Frontal cortex (tissue), 3 donors: ENCODE measurements at regions not wholly inside any gene's neighbourhood (a gene's known extent, or its start where the extent isn't known, plus 50 kb on each side); places are given as distances from the start of the nearest gene placed in this dataset.
"Not testable (repeated sequence)": the region's sequence is repeated elsewhere in the genome, so short reads cannot be mapped to it uniquely, and the experiment has no call there.

Experiments
- DNase-seq, 2 donors: peaks; one replicate each; pipeline ENCODE4 v3.0.0; 2012; ENCODE audit warnings: low spot score in 2 of 2
- FAIRE-seq: peaks from 2 replicates; lab custom pipeline; 2012; peaks lifted over from hg19 to GRCh38; lab: Jason Lieb, UNC
- donor health status: control.
- donor health status: control.
- donor health status: control.

DNA sequence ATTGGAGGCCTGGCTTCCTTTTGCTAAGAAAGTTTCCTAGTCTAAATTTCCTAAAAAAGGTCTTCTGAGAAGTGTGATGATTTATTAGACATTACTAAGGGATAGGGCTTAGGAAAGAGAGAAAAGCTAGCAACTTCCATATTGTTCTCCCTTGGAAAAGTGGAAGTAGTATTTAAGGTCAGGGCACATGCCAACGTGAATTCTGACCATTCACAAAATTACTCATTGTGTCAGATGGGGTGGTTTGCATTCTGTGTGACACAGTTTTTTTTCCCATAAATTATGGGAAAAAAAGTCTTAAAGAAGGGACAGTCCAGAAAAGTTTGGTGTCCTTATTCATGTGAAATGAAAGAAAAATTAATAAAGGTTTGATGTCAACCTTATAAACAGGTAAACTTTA is 110.0 kb upstream of the ARRDC3 start:
- DNase-seq (no peak), FAIRE-seq (no peak)

DNA sequence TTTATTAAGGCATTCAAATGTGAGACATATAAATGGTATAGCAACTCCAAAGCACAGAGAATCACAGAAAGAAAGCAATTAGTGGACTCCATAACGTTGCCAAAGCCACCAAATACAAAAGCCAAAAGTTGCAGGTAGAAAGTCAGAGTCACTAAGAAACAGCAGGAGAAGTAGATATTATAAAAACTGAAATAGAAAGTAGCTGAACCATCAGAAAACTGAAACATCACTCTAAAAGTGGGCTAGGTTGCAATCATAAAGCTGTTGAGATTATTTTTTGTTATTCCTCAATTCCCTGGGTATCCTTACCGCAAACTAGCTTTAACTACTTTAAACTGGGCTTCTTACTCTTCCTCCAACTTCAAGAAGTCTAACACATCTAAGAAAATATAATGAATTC is 108.1 kb upstream of the ARRDC3 start:
- DNase-seq (no peak), FAIRE-seq (no peak)

DNA sequence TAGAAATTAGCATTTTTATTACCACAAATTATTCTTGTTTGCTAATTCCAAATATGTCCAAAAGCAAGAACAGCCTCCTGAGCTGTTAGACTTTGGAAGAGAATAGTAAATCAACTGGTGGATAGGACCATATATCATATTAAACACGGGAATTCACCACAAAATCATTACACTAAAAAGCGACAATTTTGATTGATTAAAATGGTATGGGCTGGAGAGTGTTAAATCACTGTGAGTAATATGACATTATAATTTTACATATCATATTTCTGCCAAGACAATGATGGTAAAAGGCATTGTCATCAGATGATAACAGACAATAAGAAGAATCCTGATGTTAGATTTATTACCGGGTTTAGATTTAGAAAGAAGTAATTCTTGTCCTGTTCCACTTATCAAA is 107.2 kb upstream of the ARRDC3 start:
- FAIRE-seq (no peak), DNase-seq (no peak)

DNA sequence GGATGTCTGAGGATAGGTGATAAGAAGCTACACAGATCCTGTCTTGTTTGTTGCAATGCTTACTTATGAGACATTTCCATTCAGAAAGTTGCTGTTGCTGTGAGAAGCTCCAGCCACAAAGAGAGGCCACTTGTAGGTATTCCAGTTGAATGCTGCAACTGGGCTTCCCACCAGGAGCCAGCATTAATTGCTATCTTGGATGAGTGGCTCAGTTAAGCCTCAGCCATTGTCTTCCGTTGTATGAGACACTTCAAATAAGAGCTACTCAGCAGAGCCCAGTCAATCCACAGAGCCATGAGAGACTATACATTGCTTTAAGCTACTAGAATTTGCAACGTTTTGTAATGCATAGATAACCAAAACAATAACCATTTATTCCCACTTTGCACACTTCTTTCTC is 104.3 kb upstream of the ARRDC3 start:
- no peak for DNase-seq
- no peak for FAIRE-seq

DNA sequence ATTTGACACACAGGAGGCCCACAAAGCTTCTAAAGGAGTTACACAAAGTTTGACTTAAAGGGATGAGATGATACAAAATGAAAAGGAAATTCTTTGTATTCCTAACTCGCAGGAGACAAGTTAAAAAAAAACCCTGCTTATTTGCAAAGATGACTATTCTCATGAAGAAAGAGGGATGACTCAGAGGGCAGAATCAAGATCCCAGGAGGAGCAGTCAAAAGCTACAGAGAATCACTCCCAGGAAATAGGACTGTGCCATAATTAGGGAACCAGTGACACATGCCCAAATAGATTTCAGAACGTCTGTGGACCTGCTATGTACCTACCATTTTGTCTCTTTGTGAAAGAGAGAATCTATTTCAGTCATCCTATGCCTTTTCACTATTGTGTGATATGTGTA is 103.5 kb upstream of the ARRDC3 start:
- no peak for DNase-seq
- FAIRE-seq: no peak

DNA sequence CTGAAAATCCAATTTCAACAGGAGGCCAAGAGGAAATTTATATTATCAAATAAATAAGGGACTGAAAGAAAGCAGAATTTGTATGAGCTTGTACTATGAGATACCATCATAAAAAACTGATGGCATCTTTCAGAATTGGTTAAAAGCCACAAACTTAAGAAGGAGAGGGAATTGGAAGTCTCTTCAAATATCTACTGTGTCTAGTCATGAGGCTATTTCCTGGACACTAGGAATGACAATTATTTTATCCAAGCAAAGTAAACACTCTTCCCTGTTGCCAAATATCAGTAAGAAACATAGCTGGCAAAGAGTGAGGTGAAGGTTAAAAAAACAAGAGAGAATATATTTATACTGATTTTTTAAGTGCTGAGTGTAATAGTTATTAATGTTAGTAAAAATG is 101.5 kb upstream of the ARRDC3 start:
- DNase-seq: no peak
- no peak for FAIRE-seq

DNA sequence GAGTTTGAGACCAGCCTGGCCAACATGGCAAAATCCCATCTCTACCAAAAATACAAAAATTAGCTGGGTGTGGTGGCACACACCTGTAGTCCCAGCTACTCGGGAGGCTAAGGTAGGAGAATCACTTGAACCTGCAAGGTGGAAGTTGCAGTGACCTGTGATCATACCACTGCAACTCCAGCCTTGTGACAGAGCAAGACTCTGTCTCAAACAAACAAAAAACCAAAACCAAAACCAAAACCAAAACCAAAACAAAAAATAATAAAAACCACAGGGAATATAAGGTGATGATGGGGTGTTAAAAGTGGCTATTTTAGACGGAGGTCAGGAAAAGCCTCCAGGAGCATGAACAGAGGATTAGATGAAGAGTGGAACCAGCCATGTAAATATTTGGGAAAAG is 96.3 kb upstream of the ARRDC3 start:
- not testable (repeated sequence) for DNase-seq, FAIRE-seq

DNA sequence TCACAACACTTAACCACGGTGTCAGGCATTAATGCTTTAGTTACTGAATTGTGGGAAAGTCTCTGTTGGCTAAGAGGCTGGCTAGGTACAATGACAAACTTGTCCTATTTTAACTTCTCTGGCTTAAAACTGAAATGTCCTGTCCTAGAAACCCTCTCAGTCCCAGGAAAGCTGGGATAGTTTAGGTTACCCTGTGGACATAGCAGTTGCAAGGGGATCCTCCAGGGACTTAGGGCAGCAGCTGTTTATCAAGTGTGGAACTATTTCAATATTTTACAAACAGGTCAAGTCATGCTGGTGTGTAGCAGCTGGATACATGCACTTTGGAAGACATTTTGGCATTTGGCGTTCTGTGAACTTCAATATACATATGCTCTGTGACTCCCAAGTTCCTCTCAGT is 95.0 kb upstream of the ARRDC3 start:
- DNase-seq (no peak), FAIRE-seq (no peak)

DNA sequence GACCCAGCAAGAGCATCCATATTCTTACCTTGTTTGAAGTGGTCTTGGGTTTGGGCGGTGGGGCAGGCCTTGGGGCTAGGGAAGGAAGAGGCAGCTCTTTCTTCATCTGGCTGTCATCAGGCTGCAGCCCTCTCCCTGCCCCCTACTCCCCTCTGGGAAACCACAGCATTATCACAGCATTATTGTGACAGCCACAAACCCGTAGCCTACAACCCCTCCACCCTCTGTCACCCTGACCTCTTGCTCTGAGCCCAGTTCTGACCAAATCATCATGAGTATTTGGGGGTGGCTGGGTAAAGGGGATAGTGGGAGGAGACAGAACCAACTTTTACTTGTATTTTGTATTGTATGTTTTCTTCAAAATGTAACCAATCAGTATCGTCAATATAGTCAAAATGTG is 94.3 kb upstream of the ARRDC3 start:
- FAIRE-seq (no peak), DNase-seq (no peak)

DNA sequence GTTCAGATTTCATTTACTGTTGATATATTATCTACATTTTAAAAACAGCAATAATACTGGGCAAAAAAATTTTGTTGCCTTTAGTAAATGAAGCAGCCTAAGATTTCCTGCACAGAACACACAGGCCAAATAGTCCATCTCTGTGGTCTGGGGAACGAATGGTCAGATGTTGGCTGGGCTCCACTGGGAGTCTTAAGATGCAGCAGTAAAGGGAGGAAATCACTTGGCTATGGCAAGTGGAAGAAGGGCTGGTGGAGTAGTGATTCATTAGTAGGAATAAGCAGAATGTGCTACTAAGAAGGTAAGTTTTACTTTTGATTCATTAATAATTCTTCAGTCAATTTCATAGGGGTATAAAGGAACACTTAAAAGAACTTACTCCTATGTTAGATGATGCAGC is 91.1 kb upstream of the ARRDC3 start:
- no peak for FAIRE-seq
- DNase-seq: no peak

DNA sequence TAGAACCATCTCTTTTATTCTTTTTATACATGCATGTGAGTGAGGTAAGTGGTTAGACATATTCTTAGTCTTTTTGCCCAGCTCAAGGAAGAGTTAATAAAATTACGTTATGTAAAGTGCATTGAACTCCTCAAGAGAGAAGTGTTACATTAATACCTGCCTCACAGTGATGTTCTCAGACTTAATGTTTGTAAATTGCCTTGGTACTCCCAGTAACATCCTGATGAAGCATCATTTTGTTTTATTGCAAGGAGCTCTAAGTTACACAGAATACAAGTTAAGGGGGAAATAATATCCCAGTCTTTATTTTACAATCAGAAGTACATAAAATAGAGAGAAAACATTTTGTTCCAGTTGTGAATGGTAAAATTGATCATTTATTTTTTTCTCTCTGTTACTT is 89.5 kb upstream of the ARRDC3 start:
- FAIRE-seq: no peak

DNA sequence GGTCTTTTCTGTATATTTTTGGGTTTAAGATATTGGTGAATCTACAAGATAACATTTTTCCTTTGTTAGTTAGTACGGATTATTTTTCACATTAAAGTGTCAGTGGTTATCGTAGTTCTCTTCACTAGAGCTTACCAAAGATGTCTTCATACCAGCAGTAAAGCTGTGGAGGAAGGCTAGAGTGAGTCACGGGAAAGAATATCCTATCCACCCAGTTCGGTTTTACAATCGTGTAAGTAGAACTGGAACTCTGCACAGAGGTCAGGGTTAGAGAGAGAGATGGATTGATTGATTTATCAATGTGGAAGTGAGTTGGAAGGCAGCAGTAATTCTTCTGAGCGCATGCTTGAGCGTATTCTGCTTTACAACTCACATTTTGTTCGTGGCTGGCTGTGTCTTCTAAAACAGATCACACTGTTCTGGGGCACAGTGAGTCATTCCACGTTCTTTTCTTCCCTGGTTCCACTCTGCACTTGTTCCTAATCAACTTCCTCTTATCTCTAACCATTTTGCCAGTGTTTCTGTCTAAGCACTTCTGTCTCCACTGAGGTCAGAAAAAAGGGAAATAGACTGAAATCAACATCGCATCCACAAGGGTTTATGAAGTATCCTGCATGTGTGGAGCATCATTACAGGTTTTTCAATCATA is 86.5 kb upstream of the ARRDC3 start:
- FAIRE-seq (no peak), DNase-seq (peak in 1 of 2 donors; percentile 8)

More for the DNA sequence above, 89.5 kb upstream of the ARRDC3 start:
- DNase-seq: no peak

DNA sequence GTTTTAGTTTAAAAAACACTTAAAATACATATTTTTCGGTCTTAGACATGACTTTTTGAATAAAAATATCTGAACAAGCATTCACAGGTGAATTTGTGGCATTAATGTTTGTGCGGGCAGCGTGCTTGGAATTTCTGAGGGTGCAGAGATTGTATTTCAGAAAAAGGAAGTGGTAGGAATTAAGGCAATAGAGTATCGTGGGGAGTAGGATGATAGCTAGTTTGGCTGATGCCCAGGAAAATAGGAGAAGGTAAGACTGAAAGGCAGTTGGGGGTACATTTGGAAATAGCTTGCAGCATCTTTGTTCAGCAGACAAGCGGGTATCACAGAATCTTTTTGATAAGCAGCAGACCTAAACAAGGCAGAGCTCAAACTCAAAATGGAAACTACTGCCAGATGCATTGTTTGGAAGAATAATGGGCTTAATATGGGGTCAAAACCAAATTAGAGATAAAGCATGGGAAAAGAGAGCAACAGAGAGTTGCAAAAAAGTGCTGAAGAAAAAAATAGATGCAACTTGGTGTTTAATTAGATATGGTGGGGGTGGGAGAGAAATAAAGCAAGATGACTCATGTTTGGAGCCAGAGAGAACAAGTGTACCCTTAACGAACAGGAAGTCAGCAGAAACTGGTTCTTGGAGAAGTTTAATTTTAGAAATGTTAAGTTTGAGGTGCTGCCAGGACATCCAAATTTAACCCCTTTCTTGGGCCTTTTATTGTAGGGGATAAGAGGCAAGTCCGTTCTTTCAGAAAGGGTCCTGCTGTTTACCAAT is 85.7 kb upstream of the ARRDC3 start:
- DNase-seq (peak in 1 of 2 donors; percentile 14), FAIRE-seq (no peak)

DNA sequence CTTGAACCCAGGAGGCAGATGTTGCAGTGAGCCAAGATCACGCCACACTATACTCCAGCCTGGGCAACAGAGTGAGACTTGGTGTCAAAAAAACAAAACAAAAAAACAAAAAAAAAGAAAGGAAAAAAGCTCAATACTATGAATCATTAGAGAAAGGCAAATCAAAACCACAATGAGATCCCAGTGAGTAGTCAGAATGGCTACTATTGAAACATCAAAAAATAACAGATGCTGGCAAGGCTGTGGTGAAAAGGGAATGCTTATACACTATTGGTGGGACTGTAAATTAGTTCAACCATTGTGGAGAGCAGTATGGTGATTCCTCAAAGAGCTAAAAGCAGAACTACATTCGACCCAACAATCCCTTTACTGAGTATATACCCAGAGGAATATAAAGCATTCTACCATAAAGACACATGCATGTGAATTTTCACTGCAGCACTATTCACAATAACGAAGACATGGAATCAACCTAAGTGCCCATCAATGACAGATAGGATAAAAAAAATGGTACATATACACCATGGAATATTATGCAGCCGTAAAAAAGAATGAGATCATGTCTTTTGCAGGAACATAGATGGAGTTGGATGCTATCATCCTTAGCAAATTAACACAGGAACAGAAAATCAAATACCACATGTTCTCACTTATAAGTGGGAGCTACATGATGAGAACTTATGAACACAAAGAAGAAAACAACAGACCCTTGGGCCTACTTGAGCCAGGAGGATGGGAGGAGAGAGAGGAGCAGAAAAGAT is 81.9 kb upstream of the ARRDC3 start:
- FAIRE-seq (no peak), DNase-seq (no peak)

DNA sequence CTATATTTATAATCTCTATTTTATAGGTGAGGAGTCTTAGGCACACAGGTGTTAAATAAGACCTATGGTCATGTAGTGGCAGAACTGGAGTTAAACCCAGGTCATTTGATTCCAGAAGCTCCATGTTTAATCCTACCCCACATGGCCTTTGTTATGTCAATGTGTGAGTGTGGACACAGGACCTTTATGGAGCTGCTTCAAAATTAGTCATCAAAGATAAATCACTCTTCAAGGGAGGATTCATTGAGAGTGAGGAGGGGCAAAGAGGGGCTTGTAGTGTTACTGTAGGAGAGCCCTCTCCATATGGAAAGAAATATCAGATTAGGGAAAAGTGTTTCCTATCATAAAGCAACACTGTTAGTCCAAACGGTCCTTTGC is 74.6 kb upstream of the ARRDC3 start:
- DNase-seq (no peak), FAIRE-seq (no peak)

DNA sequence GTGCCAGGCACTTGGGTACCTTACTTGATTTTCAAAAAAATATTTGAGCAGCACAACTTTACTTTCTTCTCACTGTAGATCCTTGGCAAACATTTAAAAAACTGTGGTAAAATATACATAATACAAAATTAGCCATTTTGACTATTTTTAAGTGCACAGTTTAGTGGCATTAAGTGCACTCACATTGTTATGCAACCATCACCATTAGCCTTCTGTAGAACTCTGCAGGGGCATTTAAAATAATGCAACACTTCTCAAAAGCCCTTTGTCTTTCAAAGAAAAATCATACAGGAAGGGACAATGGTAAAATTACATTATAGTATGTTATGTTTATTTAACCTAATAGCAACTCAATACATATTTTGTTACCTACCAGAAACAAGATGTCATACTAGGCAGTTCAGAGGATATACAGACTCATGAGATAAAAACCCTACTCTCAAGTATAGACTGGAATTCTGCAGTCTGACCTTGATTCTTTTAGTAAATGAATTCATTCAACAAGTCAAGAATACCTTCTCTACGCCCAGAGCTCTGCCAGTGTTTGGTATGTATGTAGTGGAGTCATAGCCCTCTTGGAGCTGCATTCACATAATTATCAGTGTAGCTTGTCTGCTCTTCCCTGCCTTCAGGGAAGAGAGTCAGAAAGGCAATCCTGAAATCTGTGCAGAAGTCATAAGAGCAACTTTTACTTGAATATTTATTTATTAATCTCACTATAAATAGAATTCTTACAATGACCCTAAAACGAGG is 74.0 kb upstream of the ARRDC3 start:
- FAIRE-seq (no peak), DNase-seq (no peak)

DNA sequence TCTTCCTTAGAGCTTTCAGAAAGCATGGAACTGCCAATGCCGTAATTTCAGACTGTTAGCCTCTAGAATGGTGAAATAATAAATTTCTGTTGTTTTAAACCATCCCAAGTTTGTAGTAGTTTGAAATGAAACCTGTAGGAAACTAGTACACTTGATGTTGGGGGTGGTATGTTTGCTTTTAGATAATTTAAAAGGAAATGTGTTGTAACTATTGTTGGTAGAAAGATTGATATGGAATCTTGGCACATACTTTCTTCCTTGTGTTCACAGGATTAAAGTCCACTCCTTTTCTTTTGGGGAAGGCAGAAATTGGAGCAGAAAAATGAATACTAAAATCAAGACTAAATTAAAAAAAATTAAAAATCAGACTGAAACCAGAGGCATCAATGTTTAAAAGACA is 66.0 kb upstream of the ARRDC3 start:
- FAIRE-seq: no peak
- DNase-seq: no peak

DNA sequence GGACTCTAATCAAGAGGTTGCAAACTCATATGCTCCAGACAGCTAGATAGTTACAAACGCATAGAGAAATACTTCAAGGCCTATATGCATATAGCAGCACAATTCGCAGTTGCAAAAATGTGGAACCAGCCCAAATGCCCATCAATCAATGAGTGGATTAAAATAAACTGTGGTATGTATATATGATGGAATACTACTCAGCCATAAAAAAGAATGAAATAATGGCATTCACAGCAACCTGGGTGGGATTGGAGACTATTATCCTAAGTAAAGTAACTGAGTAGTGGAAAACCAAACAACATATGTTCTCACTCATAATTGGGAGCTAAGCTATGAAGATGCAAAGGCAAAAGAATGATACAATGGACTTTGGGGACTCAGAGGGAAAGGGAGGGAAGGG is 65.0 kb upstream of the ARRDC3 start:
- FAIRE-seq, DNase-seq: not testable (repeated sequence)

DNA sequence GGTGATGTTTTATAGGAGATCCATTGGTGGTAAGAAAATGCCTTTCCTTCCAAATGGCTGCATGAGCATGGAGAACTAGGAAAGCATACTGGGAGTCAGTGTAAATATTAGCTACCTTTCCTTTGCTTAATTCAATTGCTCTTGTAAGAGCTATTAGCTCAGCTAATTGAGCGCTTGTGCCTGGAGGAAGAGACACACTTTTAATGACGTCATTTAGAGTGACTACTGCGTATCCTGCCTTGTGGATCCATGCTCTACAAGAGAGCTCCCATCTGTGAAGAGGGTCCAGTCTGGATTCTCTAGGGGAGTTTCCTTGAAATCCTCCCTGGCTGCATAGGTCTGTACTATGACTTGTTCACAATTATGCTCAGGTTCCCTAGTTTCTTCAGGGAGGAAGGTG is 63.8 kb upstream of the ARRDC3 start:
- not testable (repeated sequence) for FAIRE-seq, DNase-seq

DNA sequence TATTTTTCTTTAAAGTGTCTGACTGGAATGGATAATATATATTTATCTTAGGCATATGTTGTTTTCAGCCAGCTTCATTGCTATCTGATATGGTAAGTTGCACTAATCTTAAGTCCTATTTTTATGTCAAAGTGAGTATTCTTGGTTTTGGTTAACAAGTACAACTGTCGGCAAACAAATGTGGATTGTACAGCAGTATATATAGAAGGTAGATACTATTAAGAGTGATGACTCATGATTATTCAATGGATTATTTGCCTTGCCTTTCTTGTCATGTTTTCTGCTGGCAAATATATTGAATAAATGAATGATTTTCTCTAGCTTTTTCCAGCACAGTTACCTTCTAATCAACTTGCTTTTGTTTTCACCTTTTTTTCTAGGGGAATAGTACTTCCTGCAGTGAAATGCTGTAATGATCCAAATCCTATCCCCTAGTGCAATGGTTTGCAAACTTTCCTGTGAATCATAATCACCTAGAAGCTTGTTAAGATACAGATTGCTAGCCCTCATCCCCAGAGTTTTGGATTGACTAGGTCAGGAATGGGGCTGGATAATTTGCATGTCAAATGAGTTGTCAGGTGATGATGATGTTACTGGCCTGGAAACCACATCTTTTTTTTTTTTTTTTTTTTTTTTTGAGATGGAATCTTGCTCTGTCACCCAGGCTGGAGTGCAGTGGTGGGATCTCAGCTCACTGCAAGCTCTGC is 60.8 kb upstream of the ARRDC3 start:
- no peak for DNase-seq
- FAIRE-seq: no peak
